ENCODE measurements at regions not wholly inside any gene's neighbourhood (a gene's known extent, or its start where the extent isn't known, plus 50 kb on each side); places are given as distances from the start of the nearest gene placed in this dataset.
"Not testable (repeated sequence)": the region's sequence is repeated elsewhere in the genome, so short reads cannot be mapped to it uniquely, and the experiment has no call there.

DNA sequence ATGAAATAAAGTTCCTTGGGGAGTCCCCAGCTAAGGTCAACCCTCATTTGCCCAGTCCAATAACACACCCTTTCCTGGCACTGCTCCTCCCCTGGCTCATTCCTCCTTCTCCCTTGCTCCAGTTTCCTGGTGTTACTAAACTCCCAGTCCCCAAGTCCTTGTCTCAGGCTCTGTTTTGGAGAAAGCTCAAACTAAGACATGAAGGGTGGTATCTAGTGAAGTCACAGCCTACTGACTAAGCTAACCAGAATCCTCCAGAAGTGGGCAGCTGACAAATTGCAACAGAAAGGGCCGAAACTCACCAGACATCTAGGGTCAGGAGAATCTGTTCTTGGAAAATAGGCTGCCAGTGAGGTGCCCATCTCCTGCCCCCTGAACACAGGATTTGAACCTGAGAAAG, 118.7 kb upstream of the NEK6 start:
- DNase-seq, result no peak
- Histone ChIP-seq H3K9me3 (ENCODE audit: low read length) (no peaks in the 10 kb centered on the region), H4K20me1 (ENCODE audit: insufficient read depth, low read depth, low read length) (no peaks in the 10 kb centered on the region), H2AFZ (ENCODE audit: low read length) (no peak overlapping the region), H3K4me1 (ENCODE audit: low read length) (peaks cover 11% of the 10 kb centered on the region), H3K9ac (ENCODE audit: low read length) (no peak overlapping the region), H3K27me3 (ENCODE audit: low read length) (no peaks in the 10 kb centered on the region), H3K9me2 (replicated peaks; ENCODE audit: insufficient read depth, low read length) (no peaks in the 10 kb centered on the region), H3K27ac (ENCODE audit: low read length) (no peak overlapping the region), H3K79me2 (ENCODE audit: low read length) (no peaks in the 10 kb centered on the region), H3K4me3 (ENCODE audit: low read length) (no peak overlapping the region), H3K4me2 (ENCODE audit: low read depth, low read length, poor library complexity, severe bottlenecking) (no peak overlapping the region), H3K36me3 (ENCODE audit: insufficient read depth, low read length) (no peaks in the 10 kb centered on the region)

DNA sequence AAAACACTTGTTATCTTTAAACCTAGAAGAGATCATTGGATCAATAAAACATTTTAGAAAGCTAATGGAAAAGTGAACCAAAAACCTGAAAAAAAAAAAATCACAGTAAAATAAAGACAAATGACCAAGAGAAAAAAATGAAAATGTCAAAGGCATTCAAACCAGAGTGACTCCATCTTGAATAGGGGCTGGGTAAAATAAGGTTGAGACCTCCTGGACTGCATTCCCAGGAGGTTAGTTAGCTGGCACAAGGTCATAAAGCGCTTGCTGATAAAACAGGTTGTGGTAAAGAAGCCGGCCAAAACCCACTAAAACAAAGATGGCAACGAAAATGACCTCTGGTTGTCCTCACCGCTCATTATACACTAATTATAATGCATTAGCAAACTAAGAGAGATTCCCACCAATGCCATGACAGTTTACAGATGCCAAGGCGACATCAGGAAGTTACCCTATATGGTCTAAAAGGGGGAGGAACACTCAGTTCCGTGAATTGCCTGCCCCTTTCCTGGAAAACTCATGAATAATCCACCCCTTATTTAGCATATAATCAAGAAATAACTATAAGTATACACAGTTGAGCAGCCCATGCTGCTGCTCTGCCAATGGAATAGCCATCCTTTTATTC, 116.7 kb upstream of the NEK6 start:
- peaks cover 5% of the 10 kb centered on the region for H3K4me1 ChIP-seq (ENCODE audit: low read length)
- H3K9me3 ChIP-seq (ENCODE audit: low read length), result no peaks in the 10 kb centered on the region
- no peaks in the 10 kb centered on the region for H3K27me3 ChIP-seq (ENCODE audit: low read length)
- no peaks in the 10 kb centered on the region for H3K36me3 ChIP-seq (ENCODE audit: insufficient read depth, low read length)
- H3K9ac ChIP-seq (ENCODE audit: low read length), result no peak overlapping the region
- H3K4me2 ChIP-seq (ENCODE audit: low read depth, low read length, poor library complexity, severe bottlenecking), result no peak overlapping the region
- H4K20me1 ChIP-seq (ENCODE audit: insufficient read depth, low read depth, low read length), result no peaks in the 10 kb centered on the region
- no peaks in the 10 kb centered on the region for H3K79me2 ChIP-seq (ENCODE audit: low read length)
- H3K27ac ChIP-seq (ENCODE audit: low read length), result no peak overlapping the region
- no peak overlapping the region for H3K4me3 ChIP-seq (ENCODE audit: low read length)
- no peak overlapping the region for H2AFZ ChIP-seq (ENCODE audit: low read length)
- H3K9me2 ChIP-seq (replicated peaks; ENCODE audit: insufficient read depth, low read length), result no peaks in the 10 kb centered on the region
- DNase-seq, result peak; percentile 49

DNA sequence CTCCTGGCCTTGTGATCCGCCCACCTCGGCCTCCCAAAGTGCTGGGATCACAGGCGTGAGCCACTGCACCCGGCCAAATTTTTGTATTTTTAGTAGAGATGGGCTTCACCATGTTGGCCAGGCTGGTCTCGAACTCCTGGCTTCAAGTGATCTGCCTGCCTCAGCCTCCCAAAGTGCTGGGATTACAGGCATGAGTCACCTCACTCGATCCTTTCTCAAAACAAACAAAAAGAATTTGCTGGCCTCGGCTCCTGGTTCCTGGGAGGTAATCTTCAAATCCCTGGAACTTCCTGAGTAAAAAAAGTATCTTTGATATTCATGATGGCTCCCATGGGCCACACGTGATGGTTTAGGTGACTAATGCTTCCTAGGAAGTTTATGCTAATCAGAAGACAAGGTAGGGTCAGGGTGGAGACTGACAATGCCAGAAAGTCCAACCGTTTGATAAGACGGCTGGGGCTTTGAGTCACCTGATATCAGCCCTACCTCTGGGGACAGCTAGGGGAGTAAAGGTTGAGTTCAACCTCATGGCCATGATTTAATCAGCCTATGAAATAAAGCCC, 113.1 kb upstream of the NEK6 start:
- H3K4me1 ChIP-seq (ENCODE audit: low read length), result not testable (repeated sequence)

DNA sequence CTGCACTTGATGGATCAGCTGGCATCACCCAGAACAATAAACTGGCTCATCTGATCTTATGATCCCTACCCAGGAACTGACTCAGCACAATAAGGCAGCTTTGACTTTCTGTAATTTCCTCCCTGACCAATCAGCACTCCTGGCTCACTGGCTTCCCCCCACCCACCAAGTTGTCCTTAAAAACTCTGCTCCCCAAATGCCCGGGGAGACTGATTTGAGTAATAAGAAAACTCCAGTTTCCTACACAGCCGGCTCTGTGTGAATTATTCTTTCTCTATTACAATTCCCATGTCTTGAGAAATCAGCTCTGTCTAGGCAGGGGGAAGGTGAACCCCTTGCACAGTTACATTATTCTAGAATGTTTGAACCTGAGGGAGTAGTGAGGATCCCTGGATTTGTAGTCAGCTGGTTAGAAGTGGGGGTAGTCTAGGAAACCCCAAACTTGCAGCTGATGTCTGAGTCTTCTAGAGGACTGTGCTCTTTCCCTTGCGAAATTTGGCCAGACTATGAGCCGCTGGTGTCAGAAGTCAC, 111.7 kb upstream of the NEK6 start:
- no peak for DNase-seq
- no peaks in the 10 kb centered on the region for H3K4me1 ChIP-seq (ENCODE audit: low read length)
- no peak overlapping the region for H3K4me3 ChIP-seq (ENCODE audit: low read length)
- H4K20me1 ChIP-seq (ENCODE audit: insufficient read depth, low read depth, low read length), result no peaks in the 10 kb centered on the region
- no peaks in the 10 kb centered on the region for H3K9me3 ChIP-seq (ENCODE audit: low read length)
- H3K9me2 ChIP-seq (replicated peaks; ENCODE audit: insufficient read depth, low read length), result no peaks in the 10 kb centered on the region
- H3K4me2 ChIP-seq (ENCODE audit: low read depth, low read length, poor library complexity, severe bottlenecking), result no peak overlapping the region
- no peak overlapping the region for H2AFZ ChIP-seq (ENCODE audit: low read length)
- H3K27me3 ChIP-seq (ENCODE audit: low read length), result no peaks in the 10 kb centered on the region
- no peak overlapping the region for H3K9ac ChIP-seq (ENCODE audit: low read length)
- no peak overlapping the region for H3K27ac ChIP-seq (ENCODE audit: low read length)
- no peaks in the 10 kb centered on the region for H3K79me2 ChIP-seq (ENCODE audit: low read length)
- no peaks in the 10 kb centered on the region for H3K36me3 ChIP-seq (ENCODE audit: insufficient read depth, low read length)

More for the DNA sequence above, 113.1 kb upstream of the NEK6 start:
- DNase-seq; H3K27me3 ChIP-seq (ENCODE audit: low read length); H3K27ac ChIP-seq (ENCODE audit: low read length); H4K20me1 ChIP-seq (ENCODE audit: insufficient read depth, low read depth, low read length); H3K9me2 ChIP-seq (replicated peaks; ENCODE audit: insufficient read depth, low read length); H3K4me2 ChIP-seq (ENCODE audit: low read depth, low read length, poor library complexity, severe bottlenecking); H3K9ac ChIP-seq (ENCODE audit: low read length); H3K36me3 ChIP-seq (ENCODE audit: insufficient read depth, low read length); H2AFZ ChIP-seq (ENCODE audit: low read length); H3K79me2 ChIP-seq (ENCODE audit: low read length); H3K4me3 ChIP-seq (ENCODE audit: low read length); H3K9me3 ChIP-seq (ENCODE audit: low read length): not testable (repeated sequence)

DNA sequence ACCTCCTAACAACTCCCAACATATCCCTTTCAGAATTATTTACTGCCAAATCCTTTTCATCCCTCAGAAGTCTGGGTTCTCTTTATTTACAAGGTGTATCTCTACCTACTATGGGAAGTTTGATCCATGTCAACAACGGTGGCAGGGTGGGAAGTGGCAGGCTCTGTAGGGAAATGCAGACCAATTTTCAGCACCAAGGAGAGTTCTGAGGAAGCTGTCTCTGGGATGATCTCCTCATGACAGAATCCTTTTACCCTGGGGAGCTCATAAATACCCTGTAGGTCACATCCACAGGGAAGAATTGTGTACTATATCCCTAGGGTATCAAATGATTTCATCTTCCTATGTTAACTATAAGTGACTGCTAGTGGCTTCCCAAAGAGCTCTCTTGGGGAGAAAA, 107.8 kb upstream of the NEK6 start:
- Histone ChIP-seq H3K4me3 (ENCODE audit: low read length) (no peak overlapping the region), H3K9ac (ENCODE audit: low read length) (no peak overlapping the region), H2AFZ (ENCODE audit: low read length) (no peak overlapping the region), H3K27ac (ENCODE audit: low read length) (no peak overlapping the region), H3K36me3 (ENCODE audit: insufficient read depth, low read length) (no peaks in the 10 kb centered on the region), H3K4me2 (ENCODE audit: low read depth, low read length, poor library complexity, severe bottlenecking) (no peak overlapping the region), H3K79me2 (ENCODE audit: low read length) (no peaks in the 10 kb centered on the region), H3K4me1 (ENCODE audit: low read length) (no peaks in the 10 kb centered on the region), H3K27me3 (ENCODE audit: low read length) (no peaks in the 10 kb centered on the region), H3K9me2 (replicated peaks; ENCODE audit: insufficient read depth, low read length) (no peaks in the 10 kb centered on the region), H4K20me1 (ENCODE audit: insufficient read depth, low read depth, low read length) (no peaks in the 10 kb centered on the region), H3K9me3 (ENCODE audit: low read length) (no peaks in the 10 kb centered on the region)
- peak; percentile 55 for DNase-seq

DNA sequence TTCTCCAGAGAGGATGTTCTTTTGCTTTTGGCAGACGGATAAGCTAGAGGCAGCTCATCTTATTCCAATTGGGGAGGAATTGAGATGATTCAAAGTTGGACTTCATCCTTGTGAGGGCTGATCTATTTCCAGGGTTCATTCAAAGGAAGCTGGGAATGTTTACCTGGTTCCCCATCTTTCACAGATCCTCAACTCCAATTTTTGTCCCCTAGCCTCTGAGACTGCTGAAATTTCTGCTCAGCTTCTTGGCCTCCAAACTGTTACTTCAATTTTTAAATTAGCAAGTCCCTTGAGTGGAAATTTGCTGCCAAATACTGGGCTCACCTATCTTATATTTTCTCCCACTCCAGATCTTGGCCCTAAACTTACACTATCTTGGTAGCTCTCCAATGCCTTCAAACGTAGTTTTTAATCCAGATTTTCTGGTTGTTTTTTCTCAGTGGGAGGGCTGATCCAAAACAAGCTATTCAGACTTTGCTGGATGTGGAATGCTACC, 93.9 kb upstream of the NEK6 start:
- no peaks in the 10 kb centered on the region for H3K27me3 ChIP-seq (ENCODE audit: low read length)
- no peaks in the 10 kb centered on the region for H3K79me2 ChIP-seq (ENCODE audit: low read length)
- H4K20me1 ChIP-seq (ENCODE audit: insufficient read depth, low read depth, low read length), result no peaks in the 10 kb centered on the region
- H3K9ac ChIP-seq (ENCODE audit: low read length), result no peak overlapping the region
- no peaks in the 10 kb centered on the region for H3K9me2 ChIP-seq (replicated peaks; ENCODE audit: insufficient read depth, low read length)
- no peak overlapping the region for H3K27ac ChIP-seq (ENCODE audit: low read length)
- H3K4me3 ChIP-seq (ENCODE audit: low read length), result no peak overlapping the region
- H3K9me3 ChIP-seq (ENCODE audit: low read length), result no peaks in the 10 kb centered on the region
- H2AFZ ChIP-seq (ENCODE audit: low read length), result no peak overlapping the region
- H3K4me1 ChIP-seq (ENCODE audit: low read length), result no peaks in the 10 kb centered on the region
- DNase-seq, result no peak
- H3K4me2 ChIP-seq (ENCODE audit: low read depth, low read length, poor library complexity, severe bottlenecking), result no peak overlapping the region
- no peaks in the 10 kb centered on the region for H3K36me3 ChIP-seq (ENCODE audit: insufficient read depth, low read length)

DNA sequence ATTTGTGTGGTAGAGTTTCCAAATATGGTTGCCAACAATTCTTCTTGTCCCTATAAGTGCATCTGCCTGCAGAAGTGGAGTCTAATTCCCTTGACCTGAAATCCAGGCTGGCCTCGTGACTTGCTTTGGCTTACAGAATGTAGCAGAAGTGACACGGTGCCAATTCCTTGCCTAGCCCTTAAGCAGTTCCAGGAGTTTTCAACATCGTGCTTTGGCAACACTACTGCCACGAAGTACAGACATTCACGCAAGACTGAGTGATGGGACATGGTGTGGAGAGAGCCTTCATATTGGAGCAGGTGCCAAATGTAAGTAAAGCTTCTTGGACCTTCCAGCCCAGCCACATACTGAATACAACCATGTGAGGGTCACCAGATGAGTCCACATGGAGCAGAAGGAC, 92.9 kb upstream of the NEK6 start:
- no peaks in the 10 kb centered on the region for H3K4me1 ChIP-seq (ENCODE audit: low read length)
- H3K36me3 ChIP-seq (ENCODE audit: insufficient read depth, low read length), result no peaks in the 10 kb centered on the region
- H2AFZ ChIP-seq (ENCODE audit: low read length), result no peak overlapping the region
- no peak overlapping the region for H3K27ac ChIP-seq (ENCODE audit: low read length)
- no peak overlapping the region for H3K9ac ChIP-seq (ENCODE audit: low read length)
- H3K9me2 ChIP-seq (replicated peaks; ENCODE audit: insufficient read depth, low read length), result no peaks in the 10 kb centered on the region
- no peak for DNase-seq
- H4K20me1 ChIP-seq (ENCODE audit: insufficient read depth, low read depth, low read length), result no peaks in the 10 kb centered on the region
- H3K4me3 ChIP-seq (ENCODE audit: low read length), result no peak overlapping the region
- no peak overlapping the region for H3K4me2 ChIP-seq (ENCODE audit: low read depth, low read length, poor library complexity, severe bottlenecking)
- H3K9me3 ChIP-seq (ENCODE audit: low read length), result no peaks in the 10 kb centered on the region
- H3K79me2 ChIP-seq (ENCODE audit: low read length), result no peaks in the 10 kb centered on the region
- H3K27me3 ChIP-seq (ENCODE audit: low read length), result no peaks in the 10 kb centered on the region

DNA sequence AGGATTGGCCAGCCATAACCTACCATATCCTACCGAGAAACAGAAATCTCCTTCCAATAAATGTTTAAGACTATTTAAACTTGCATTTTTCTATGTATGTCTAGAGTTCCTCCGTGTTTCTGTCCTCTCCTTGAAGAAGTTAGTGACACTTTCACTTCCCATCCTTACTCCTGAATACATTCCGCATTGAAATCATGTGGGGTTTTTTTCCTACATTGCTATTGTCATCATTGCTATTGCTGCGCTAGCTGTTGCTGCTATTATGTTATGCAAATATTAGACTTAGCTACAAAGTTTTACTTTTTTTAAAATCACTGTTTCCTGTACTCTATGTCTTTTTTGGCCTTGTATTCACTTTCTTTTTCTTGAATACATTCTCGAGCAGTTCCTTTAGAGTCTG, 83.3 kb upstream of the NEK6 start:
- no peak overlapping the region for H3K4me3 ChIP-seq (ENCODE audit: low read length)
- no peaks in the 10 kb centered on the region for H3K36me3 ChIP-seq (ENCODE audit: insufficient read depth, low read length)
- H4K20me1 ChIP-seq (ENCODE audit: insufficient read depth, low read depth, low read length), result no peaks in the 10 kb centered on the region
- no peak overlapping the region for H3K9ac ChIP-seq (ENCODE audit: low read length)
- H3K9me3 ChIP-seq (ENCODE audit: low read length), result no peaks in the 10 kb centered on the region
- H3K27me3 ChIP-seq (ENCODE audit: low read length), result 0 out of 2 replicates have a peak, but pooled peaks cover 2% of the 10 kb centered on the region
- no peak overlapping the region for H3K27ac ChIP-seq (ENCODE audit: low read length)
- DNase-seq, result no peak
- no peaks in the 10 kb centered on the region for H3K79me2 ChIP-seq (ENCODE audit: low read length)
- peaks cover 7% of the 10 kb centered on the region for H3K4me1 ChIP-seq (ENCODE audit: low read length)
- H2AFZ ChIP-seq (ENCODE audit: low read length), result no peak overlapping the region
- H3K9me2 ChIP-seq (replicated peaks; ENCODE audit: insufficient read depth, low read length), result no peaks in the 10 kb centered on the region
- H3K4me2 ChIP-seq (ENCODE audit: low read depth, low read length, poor library complexity, severe bottlenecking), result peak overlapping the region; percentile 20

Measured in Karpas-422 (cell line).